ENCODE measurements at regions not wholly inside any gene's neighbourhood (a gene's known extent, or its start where the extent isn't known, plus 50 kb on each side); places are given as distances from the start of the nearest gene placed in this dataset.
A peak's percentile ranks its signal among the peaks of the same experiment; 100 is the strongest.
"Not testable (repeated sequence)": the region's sequence is repeated elsewhere in the genome, so short reads cannot be mapped to it uniquely, and the experiment has no call there.

GRCh38 chr20:25798174-25798993 lies 101.7 kb upstream of the ZNF337 start:
- not testable (repeated sequence) for DNase-seq (ENCODE audit: low spot score)

GRCh38 chr20:25797062-25797461 lies 100.4 kb upstream of the ZNF337 start:
- not testable (repeated sequence) for DNase-seq (ENCODE audit: low spot score)

- DNase-seq (ENCODE audit: low spot score), result not testable (repeated sequence)
These were observed 80.6 kb upstream of the ZNF337 start for GRCh38 chr20:25777241-25777640.

- not testable (repeated sequence) for DNase-seq (ENCODE audit: low spot score)
These were observed 78.1 kb upstream of the ZNF337 start for GRCh38 chr20:25774711-25775110.

- not testable (repeated sequence) for DNase-seq (ENCODE audit: low spot score)
These were observed 77.5 kb upstream of the ZNF337 start for GRCh38 chr20:25774203-25774602.

- not testable (repeated sequence) for DNase-seq (ENCODE audit: low spot score)
These were observed 75.8 kb upstream of the ZNF337 start for GRCh38 chr20:25772437-25772836.

- not testable (repeated sequence) for DNase-seq (ENCODE audit: low spot score)
These were observed 75.2 kb upstream of the ZNF337 start for GRCh38 chr20:25771818-25772217.

GRCh38 chr20:25761596-25761995 lies 64.9 kb upstream of the ZNF337 start:
- no peak for DNase-seq (ENCODE audit: low spot score)

- not testable (repeated sequence) for DNase-seq (ENCODE audit: low spot score)
These were observed 64.4 kb upstream of the ZNF337 start for GRCh38 chr20:25761046-25761445.

- DNase-seq (ENCODE audit: low spot score), result peak; percentile 79
These were observed 54.4 kb upstream of the ZNF337 start for GRCh38 chr20:25750765-25751696.

- no peak for DNase-seq (ENCODE audit: low spot score)
These were observed 53.6 kb upstream of the ZNF337 start for GRCh38 chr20:25750220-25750764.

GRCh38 chr20:25749649-25750048 lies 53.0 kb upstream of the ZNF337 start:
- DNase-seq (ENCODE audit: low spot score), result no peak
